MM.1S (cell line): ENCODE measurements at regions not wholly inside any gene's neighbourhood (a gene's known extent, or its start where the extent isn't known, plus 50 kb on each side); places are given as distances from the start of the nearest gene placed in this dataset.

Experiments
- EZH2 ChIP-seq: fragments of 300-600 bp; sonication (generic); optimal IDR thresholded peaks from 2 replicates; pipeline ENCODE3; 2017; ENCODE audit warnings: low read depth, mild to moderate bottlenecking, antibody characterized with exemption, low read length, mixed read lengths
- TF ChIP-seq, protein P1 (sequence below): fragments of 300-600 bp; sonication (generic); IDR thresholded peaks from 2 replicates; pipeline ENCODE4 v1.5.1; 2016; ENCODE audit warnings: antibody characterized with exemption, low read length, mixed read lengths

GRCh38 chr9:131805803-131806202, 65.9 kb upstream of the RAPGEF1 start:
- TF ChIP-seq, protein P1, sequence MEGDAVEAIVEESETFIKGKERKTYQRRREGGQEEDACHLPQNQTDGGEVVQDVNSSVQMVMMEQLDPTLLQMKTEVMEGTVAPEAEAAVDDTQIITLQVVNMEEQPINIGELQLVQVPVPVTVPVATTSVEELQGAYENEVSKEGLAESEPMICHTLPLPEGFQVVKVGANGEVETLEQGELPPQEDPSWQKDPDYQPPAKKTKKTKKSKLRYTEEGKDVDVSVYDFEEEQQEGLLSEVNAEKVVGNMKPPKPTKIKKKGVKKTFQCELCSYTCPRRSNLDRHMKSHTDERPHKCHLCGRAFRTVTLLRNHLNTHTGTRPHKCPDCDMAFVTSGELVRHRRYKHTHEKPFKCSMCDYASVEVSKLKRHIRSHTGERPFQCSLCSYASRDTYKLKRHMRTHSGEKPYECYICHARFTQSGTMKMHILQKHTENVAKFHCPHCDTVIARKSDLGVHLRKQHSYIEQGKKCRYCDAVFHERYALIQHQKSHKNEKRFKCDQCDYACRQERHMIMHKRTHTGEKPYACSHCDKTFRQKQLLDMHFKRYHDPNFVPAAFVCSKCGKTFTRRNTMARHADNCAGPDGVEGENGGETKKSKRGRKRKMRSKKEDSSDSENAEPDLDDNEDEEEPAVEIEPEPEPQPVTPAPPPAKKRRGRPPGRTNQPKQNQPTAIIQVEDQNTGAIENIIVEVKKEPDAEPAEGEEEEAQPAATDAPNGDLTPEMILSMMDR = no peak
- TF ChIP-seq EZH2 = no peak
